ENCODE measurements at regions not wholly inside any gene's neighbourhood (a gene's known extent, or its start where the extent isn't known, plus 50 kb on each side); places are given as distances from the start of the nearest gene placed in this dataset.
"Not testable (repeated sequence)": the region's sequence is repeated elsewhere in the genome, so short reads cannot be mapped to it uniquely, and the experiment has no call there.

- H3K4me1 ChIP-seq (ENCODE audit: control insufficient read depth, insufficient read depth, low read length) = peaks cover 8% of the 10 kb centered on the region
- H3K27ac ChIP-seq (ENCODE audit: low read length) = peak overlapping the region; percentile 61
- no peaks in the 10 kb centered on the region for H3K36me3 ChIP-seq (ENCODE audit: control insufficient read depth, insufficient read depth, low read length)
- H3K27me3 ChIP-seq (ENCODE audit: control insufficient read depth, insufficient read depth, low read length) = no peaks in the 10 kb centered on the region
- DNase-seq = peak; percentile 84 to 94
- H3K9me3 ChIP-seq (ENCODE audit: control insufficient read depth, low read depth, low read length) = no peaks in the 10 kb centered on the region
- peak overlapping the region; percentile 72 for H3K4me3 ChIP-seq (ENCODE audit: low read length)
- WGBS (ENCODE audit: insufficient coverage, low lambda C conversion rate) = no CpG with 5 or more reads among the region's 18 CpGs
These were observed 88.0 kb upstream of the RPRML start for GRCh38 chr17:47066841-47067682.

GRCh38 chr17:47066095-47066494 is 87.0 kb upstream of the RPRML start:
- H3K4me3 ChIP-seq (ENCODE audit: low read length) = no peak overlapping the region
- H3K36me3 ChIP-seq (ENCODE audit: control insufficient read depth, insufficient read depth, low read length) = no peaks in the 10 kb centered on the region
- H3K9me3 ChIP-seq (ENCODE audit: control insufficient read depth, low read depth, low read length) = no peaks in the 10 kb centered on the region
- peaks cover 2% of the 10 kb centered on the region for H3K4me1 ChIP-seq (ENCODE audit: control insufficient read depth, insufficient read depth, low read length)
- H3K27ac ChIP-seq (ENCODE audit: low read length) = no peak overlapping the region
- no CpG with 5 or more reads among the region's 6 CpGs for WGBS (ENCODE audit: insufficient coverage, low lambda C conversion rate)
- H3K27me3 ChIP-seq (ENCODE audit: control insufficient read depth, insufficient read depth, low read length) = no peaks in the 10 kb centered on the region
- DNase-seq = peak in 1 of 2 donors; percentile 16

GRCh38 chr17:47064684-47065083 is 85.6 kb upstream of the RPRML start:
- Histone ChIP-seq H3K27ac (ENCODE audit: low read length) (no peak overlapping the region), H3K27me3 (ENCODE audit: control insufficient read depth, insufficient read depth, low read length) (no peaks in the 10 kb centered on the region), H3K36me3 (ENCODE audit: control insufficient read depth, insufficient read depth, low read length) (no peaks in the 10 kb centered on the region), H3K4me1 (ENCODE audit: control insufficient read depth, insufficient read depth, low read length) (no peaks in the 10 kb centered on the region), H3K9me3 (ENCODE audit: control insufficient read depth, low read depth, low read length) (no peaks in the 10 kb centered on the region), H3K4me3 (ENCODE audit: low read length) (no peak overlapping the region)
- DNase-seq = no peak
- 98% methylated on average over 4 of the region's 5 CpGs for WGBS (ENCODE audit: insufficient coverage, low lambda C conversion rate)

- no CpG with 5 or more reads among the region's 11 CpGs for WGBS (ENCODE audit: insufficient coverage, low lambda C conversion rate)
- Histone ChIP-seq H3K27ac (ENCODE audit: low read length) (no peak overlapping the region), H3K27me3 (ENCODE audit: control insufficient read depth, insufficient read depth, low read length) (no peaks in the 10 kb centered on the region)
These were observed 84.4 kb upstream of the RPRML start for GRCh38 chr17:47063475-47063874.

GRCh38 chr17:47062851-47063250 is 83.8 kb upstream of the RPRML start:
- WGBS (ENCODE audit: insufficient coverage, low lambda C conversion rate) = no CpG with 5 or more reads among the region's 5 CpGs
- not testable (repeated sequence) for H3K36me3 ChIP-seq (ENCODE audit: control insufficient read depth, insufficient read depth, low read length); DNase-seq; H3K27me3 ChIP-seq (ENCODE audit: control insufficient read depth, insufficient read depth, low read length); H3K27ac ChIP-seq (ENCODE audit: low read length); H3K4me3 ChIP-seq (ENCODE audit: low read length); H3K9me3 ChIP-seq (ENCODE audit: control insufficient read depth, low read depth, low read length); H3K4me1 ChIP-seq (ENCODE audit: control insufficient read depth, insufficient read depth, low read length)

More at GRCh38 chr17:47063475-47063874, 84.4 kb upstream of the RPRML start:
- no peak overlapping the region for H3K4me3 ChIP-seq (ENCODE audit: low read length)
- no peaks in the 10 kb centered on the region for H3K9me3 ChIP-seq (ENCODE audit: control insufficient read depth, low read depth, low read length)
- no peak for DNase-seq
- no peaks in the 10 kb centered on the region for H3K36me3 ChIP-seq (ENCODE audit: control insufficient read depth, insufficient read depth, low read length)
- no peaks in the 10 kb centered on the region for H3K4me1 ChIP-seq (ENCODE audit: control insufficient read depth, insufficient read depth, low read length)

GRCh38 chr17:47060005-47060404 is 81.0 kb upstream of the RPRML start:
- H3K4me3 ChIP-seq (ENCODE audit: low read length); H3K27me3 ChIP-seq (ENCODE audit: control insufficient read depth, insufficient read depth, low read length); DNase-seq; H3K27ac ChIP-seq (ENCODE audit: low read length); H3K9me3 ChIP-seq (ENCODE audit: control insufficient read depth, low read depth, low read length); H3K4me1 ChIP-seq (ENCODE audit: control insufficient read depth, insufficient read depth, low read length); H3K36me3 ChIP-seq (ENCODE audit: control insufficient read depth, insufficient read depth, low read length): not testable (repeated sequence)
- 96% methylated on average over 5 of the region's 10 CpGs for WGBS (ENCODE audit: insufficient coverage, low lambda C conversion rate)

- no peak for DNase-seq
- Histone ChIP-seq H3K9me3 (ENCODE audit: control insufficient read depth, low read depth, low read length) (no peaks in the 10 kb centered on the region), H3K27me3 (ENCODE audit: control insufficient read depth, insufficient read depth, low read length) (no peaks in the 10 kb centered on the region), H3K27ac (ENCODE audit: low read length) (no peak overlapping the region), H3K4me1 (ENCODE audit: control insufficient read depth, insufficient read depth, low read length) (no peaks in the 10 kb centered on the region), H3K36me3 (ENCODE audit: control insufficient read depth, insufficient read depth, low read length) (peaks cover 25% of the 10 kb centered on the region), H3K4me3 (ENCODE audit: low read length) (no peak overlapping the region)
- 100% methylated on average over 1 of the region's 5 CpGs for WGBS (ENCODE audit: insufficient coverage, low lambda C conversion rate)
These were observed 78.8 kb upstream of the RPRML start for GRCh38 chr17:47057830-47058229.

GRCh38 chr17:47057279-47057678 is 78.2 kb upstream of the RPRML start:
- H3K4me1 ChIP-seq (ENCODE audit: control insufficient read depth, insufficient read depth, low read length); H3K9me3 ChIP-seq (ENCODE audit: control insufficient read depth, low read depth, low read length); H3K27me3 ChIP-seq (ENCODE audit: control insufficient read depth, insufficient read depth, low read length); H3K4me3 ChIP-seq (ENCODE audit: low read length); H3K27ac ChIP-seq (ENCODE audit: low read length); DNase-seq: not testable (repeated sequence)
- peaks cover 25% of the 10 kb centered on the region for H3K36me3 ChIP-seq (ENCODE audit: control insufficient read depth, insufficient read depth, low read length)
- no CpG with 5 or more reads among the region's 31 CpGs for WGBS (ENCODE audit: insufficient coverage, low lambda C conversion rate)

- not testable (repeated sequence) for H3K27ac ChIP-seq (ENCODE audit: low read length); H3K4me1 ChIP-seq (ENCODE audit: control insufficient read depth, insufficient read depth, low read length); DNase-seq; H3K4me3 ChIP-seq (ENCODE audit: low read length); H3K27me3 ChIP-seq (ENCODE audit: control insufficient read depth, insufficient read depth, low read length); H3K9me3 ChIP-seq (ENCODE audit: control insufficient read depth, low read depth, low read length)
- no CpG with 5 or more reads among the region's 9 CpGs for WGBS (ENCODE audit: insufficient coverage, low lambda C conversion rate)
- H3K36me3 ChIP-seq (ENCODE audit: control insufficient read depth, insufficient read depth, low read length) = peaks cover 25% of the 10 kb centered on the region
These were observed 77.6 kb upstream of the RPRML start for GRCh38 chr17:47056687-47057086.

Data from large intestine (tissue), 3 donors.